ENCODE measurements at regions not wholly inside any gene's neighbourhood (a gene's known extent, or its start where the extent isn't known, plus 50 kb on each side); places are given as distances from the start of the nearest gene placed in this dataset.

DNA sequence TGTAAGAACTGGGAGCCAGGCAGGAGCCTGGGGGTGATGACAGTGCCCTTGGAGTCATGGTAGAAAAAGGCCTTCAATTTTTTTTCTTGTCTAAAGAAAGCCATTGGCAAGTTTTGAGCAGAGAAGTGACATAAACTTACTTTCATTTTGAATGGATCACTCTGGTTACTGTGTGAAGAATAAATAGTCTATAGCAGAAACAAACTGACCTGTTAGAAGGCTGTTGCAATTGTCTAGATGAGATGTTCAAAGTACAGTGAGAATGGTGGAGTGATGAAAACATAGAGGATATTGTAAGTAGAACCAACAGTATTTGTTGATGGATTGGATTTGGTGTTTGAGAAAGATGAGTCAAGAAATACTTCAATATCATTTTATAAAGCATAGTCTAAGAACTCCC, 439.9 kb downstream of the TBL1XR1 start:
- no peak overlapping the region for H3K4me3 ChIP-seq
- DNase-seq (ENCODE audit: extremely low read depth in 1 of 4, low spot score in 3 of 4): no peak
- no peaks in the 10 kb centered on the region for H3K79me2 ChIP-seq (ENCODE audit: control insufficient read depth, insufficient read depth, low read length)
- no peak for ATAC-seq
- in situ Hi-C loops (cut with MboI): no loop called here
- no peak overlapping the region for H3K9ac ChIP-seq (ENCODE audit: insufficient read depth in 1 of 2, low read depth in 2 of 2, low read length in 2 of 2)
- H4K20me1 ChIP-seq (replicated peaks; ENCODE audit: control insufficient read depth, insufficient read depth, low read length): no peaks in the 10 kb centered on the region
- H3K9me3 ChIP-seq (replicated peaks; ENCODE audit: control insufficient read depth, insufficient read depth, low read depth, low read length): no peaks in the 10 kb centered on the region
- H3K27ac ChIP-seq (ENCODE audit: extremely low read depth, low read depth, low read length): no peak overlapping the region
- intact Hi-C loops (cut with micrococcal nuclease): no loop called here
- no peaks in the 10 kb centered on the region for H3K27me3 ChIP-seq (ENCODE audit: control insufficient read depth in 2 of 2, insufficient read depth in 2 of 2, low read length in 2 of 2)
- ChIA-PET CTCF (ENCODE audit: low intra/inter-chr PET ratio) (no interaction called here), POLR2A (no interaction called here)
- H3K4me1 ChIP-seq (replicated peaks in 1 of 2; ENCODE audit: control insufficient read depth in 2 of 2, insufficient read depth in 2 of 2, low read length in 2 of 2): no peaks in the 10 kb centered on the region
- no peak for TF ChIP-seq FOXK2 (conservative IDR thresholded peaks at IDR 0.05 in 1 of 2, IDR thresholded peaks at IDR 0.05 in 1 of 2; ENCODE audit: low read depth in 2 of 2)
- TF ChIP-seq ZNF277 (CRISPR knock-in tag; IDR thresholded peaks at IDR 0.05; ENCODE audit: borderline replicate concordance): no peak
- no peak for TF ChIP-seq PURB (CRISPR knock-in tag; IDR thresholded peaks at IDR 0.05; ENCODE audit: low read depth)
- TF ChIP-seq ZNF212 (CRISPR knock-in tag; IDR thresholded peaks at IDR 0.05): no peak
- TF ChIP-seq TAF1 (IDR thresholded peaks at IDR 0.05; ENCODE audit: control insufficient read depth, extremely low read depth, insufficient read depth, low read length, severe bottlenecking): no peak
- TF ChIP-seq PYGO2 (tag; IDR thresholded peaks at IDR 0.05): no peak
- TF ChIP-seq ILK (tag; IDR thresholded peaks at IDR 0.05; ENCODE audit: borderline replicate concordance, low read depth): no peak
- no peak for TF ChIP-seq OTX1 (CRISPR knock-in tag; IDR thresholded peaks at IDR 0.05)
- TF ChIP-seq PHF21A (IDR thresholded peaks at IDR 0.05; ENCODE audit: borderline replicate concordance, low read depth): no peak
- H3K4me2 ChIP-seq (ENCODE audit: insufficient read depth, low read length): no peak overlapping the region
- BruUV-seq (replicated peaks): no TSS peak
- no peak overlapping the region for H2AFZ ChIP-seq (ENCODE audit: low read depth, low read length)
- H3K36me3 ChIP-seq (ENCODE audit: control insufficient read depth, insufficient read depth, low read length): no peaks in the 10 kb centered on the region
- H3K9me1 ChIP-seq (ENCODE audit: control insufficient read depth, insufficient read depth, low read length): no peaks in the 10 kb centered on the region
- no peak for FAIRE-seq

Measured in K562 (cell line).